H1 (cell line): ENCODE measurements at regions not wholly inside any gene's neighbourhood (a gene's known extent, or its start where the extent isn't known, plus 50 kb on each side); places are given as distances from the start of the nearest gene placed in this dataset.

Experiments used
- ATF3 ChIP-seq: IDR thresholded peaks from 2 replicates; pipeline ENCODE4 v1.6.1; 2011; ENCODE audit warnings: low read depth, mild to moderate bottlenecking, low read length; ENCODE audit not compliant: insufficient read depth
- CBX8 ChIP-seq: fragments of 300-800, 300-1000 bp; sonication (generic); IDR thresholded peaks from 2 replicates; pipeline ENCODE4 v1.7.1; 2016; ENCODE audit warnings: low read depth, low read length, borderline replicate concordance
- CEBPB ChIP-seq: IDR thresholded peaks from 2 replicates; pipeline ENCODE4 v1.6.1; 2012; ENCODE audit warnings: low read depth, low read length
- PHF8 ChIP-seq: fragments of 200-600 bp; sonication (generic); conservative IDR thresholded peaks from 2 replicates; pipeline ENCODE4 v1.7.1; 2012; ENCODE audit warnings: low read depth, mild to moderate bottlenecking, inconsistent platforms, low read length, moderate library complexity
- POLR2A ChIP-seq, 2 experiments: IDR thresholded peaks; 1 replicate in 1 of 2; 2 replicates in 1 of 2; pipeline ENCODE4 v1.6.1; 2011; ENCODE audit warnings: low read depth in 2 of 2, low read length in 2 of 2, mild to moderate bottlenecking in 2 of 2; ENCODE audit errors: control extremely low read depth in 1 of 2
- POLR2AphosphoS5 ChIP-seq: IDR thresholded peaks from 2 replicates; pipeline ENCODE4 v1.6.1; 2011; ENCODE audit warnings: low read depth, low read length
- USF2 ChIP-seq: IDR thresholded peaks from 2 replicates; pipeline ENCODE4 v1.6.1; 2011; ENCODE audit warnings: low read length, improper control_type of control experiment
- YY1 ChIP-seq: IDR thresholded peaks from 2 replicates; pipeline ENCODE4 v1.6.1; 2011; ENCODE audit warnings: low read depth, mild to moderate bottlenecking, low read length
- TF ChIP-seq, protein P1 (sequence below), 3 experiments: IDR thresholded peaks; 1 replicate in 2 of 3; 2 replicates in 1 of 3; pipeline versions ENCODE4 v1.5.1 to v1.6.1; 2011; ENCODE audit warnings: low read length in 3 of 3, mild to moderate bottlenecking in 3 of 3, inconsistent platforms in 2 of 3, low read depth in 1 of 3, moderate library complexity in 1 of 3; ENCODE audit not compliant: insufficient read depth in 1 of 3; ENCODE audit errors: control extremely low read depth in 1 of 3

- TF ChIP-seq YY1, result no peak
- TF ChIP-seq, protein P1, sequence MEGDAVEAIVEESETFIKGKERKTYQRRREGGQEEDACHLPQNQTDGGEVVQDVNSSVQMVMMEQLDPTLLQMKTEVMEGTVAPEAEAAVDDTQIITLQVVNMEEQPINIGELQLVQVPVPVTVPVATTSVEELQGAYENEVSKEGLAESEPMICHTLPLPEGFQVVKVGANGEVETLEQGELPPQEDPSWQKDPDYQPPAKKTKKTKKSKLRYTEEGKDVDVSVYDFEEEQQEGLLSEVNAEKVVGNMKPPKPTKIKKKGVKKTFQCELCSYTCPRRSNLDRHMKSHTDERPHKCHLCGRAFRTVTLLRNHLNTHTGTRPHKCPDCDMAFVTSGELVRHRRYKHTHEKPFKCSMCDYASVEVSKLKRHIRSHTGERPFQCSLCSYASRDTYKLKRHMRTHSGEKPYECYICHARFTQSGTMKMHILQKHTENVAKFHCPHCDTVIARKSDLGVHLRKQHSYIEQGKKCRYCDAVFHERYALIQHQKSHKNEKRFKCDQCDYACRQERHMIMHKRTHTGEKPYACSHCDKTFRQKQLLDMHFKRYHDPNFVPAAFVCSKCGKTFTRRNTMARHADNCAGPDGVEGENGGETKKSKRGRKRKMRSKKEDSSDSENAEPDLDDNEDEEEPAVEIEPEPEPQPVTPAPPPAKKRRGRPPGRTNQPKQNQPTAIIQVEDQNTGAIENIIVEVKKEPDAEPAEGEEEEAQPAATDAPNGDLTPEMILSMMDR (IDR thresholded peaks at IDR 0.05; ENCODE audit: control extremely low read depth in 1 of 3, insufficient read depth in 1 of 3, low read depth in 1 of 3, low read length in 3 of 3), result no peak
- no peak for TF ChIP-seq CEBPB
- no peak for TF ChIP-seq PHF8
- no peak for TF ChIP-seq POLR2A (IDR thresholded peaks at IDR 0.05; ENCODE audit: control extremely low read depth in 1 of 2, low read depth in 2 of 2, low read length in 2 of 2)
- no peak for TF ChIP-seq ATF3
- no peak for TF ChIP-seq CBX8
- TF ChIP-seq POLR2AphosphoS5, result no peak
- TF ChIP-seq USF2, result no peak
Measured at GRCh38 chr10:2263561-2263960, 526.2 kb upstream of the ADARB2 start.
